Neural crest cell (in vitro differentiated cells): ENCODE measurements at regions not wholly inside any gene's neighbourhood (a gene's known extent, or its start where the extent isn't known, plus 50 kb on each side); places are given as distances from the start of the nearest gene placed in this dataset.

Source experiments
- DNase-seq: peaks from one replicate; pipeline ENCODE4 v3.0.0; 2021; ENCODE audit warnings: low read depth, mixed read lengths, low spot score
- H3K27ac Mint-ChIP-seq: one replicate; pipeline ENCODE4 v1.8.0; 2021; ENCODE audit warnings: mild to moderate bottlenecking, mixed read lengths; ENCODE audit not compliant: unreplicated experiment
- H3K27me3 Mint-ChIP-seq: 2 replicates; pipeline ENCODE4 v1.8.0; 2021; ENCODE audit warnings: low read depth, mild to moderate bottlenecking, mixed read lengths
- H3K36me3 Mint-ChIP-seq: 2 replicates; pipeline ENCODE4 v1.8.0; 2021; ENCODE audit warnings: low read depth, mild to moderate bottlenecking, mixed read lengths
- H3K4me1 Mint-ChIP-seq: 2 replicates; pipeline ENCODE4 v1.8.0; 2021; ENCODE audit warnings: mixed read lengths
- H3K4me3 Mint-ChIP-seq: one replicate; pipeline ENCODE4 v1.8.0; 2021; ENCODE audit warnings: mild to moderate bottlenecking, mixed read lengths
- H3K9me3 Mint-ChIP-seq: 2 replicates; pipeline ENCODE4 v1.8.0; 2021; ENCODE audit warnings: mixed read lengths
- CTCF ChIP-seq: fragments of 200-600 bp; sonication (generic); conservative IDR thresholded peaks from 2 replicates; pipeline ENCODE4 v1.5.0; 2021; ENCODE audit warnings: antibody characterized with exemption, mild to moderate bottlenecking

- no peak overlapping the region for H3K27ac Mint-ChIP-seq
- no peak for DNase-seq
- TF ChIP-seq CTCF: no peak
Observed at GRCh38 chr11:111104185-111104584, 141.3 kb upstream of the POU2AF2 start.

GRCh38 chr11:111101881-111102280, 143.6 kb upstream of the POU2AF2 start:
- Mint-ChIP-seq H3K36me3 (no peaks in the 10 kb centered on the region), H3K27me3 (peaks cover 16% of the 10 kb centered on the region), H3K9me3 (no peaks in the 10 kb centered on the region), H3K4me1 (no peaks in the 10 kb centered on the region), H3K4me3 (no peak overlapping the region), H3K27ac (no peak overlapping the region)
- no peak for TF ChIP-seq CTCF
- no peak for DNase-seq

More at GRCh38 chr11:111104185-111104584, 141.3 kb upstream of the POU2AF2 start:
- Mint-ChIP-seq H3K9me3 (no peaks in the 10 kb centered on the region), H3K4me3 (no peak overlapping the region), H3K4me1 (no peaks in the 10 kb centered on the region), H3K27me3 (peaks cover 16% of the 10 kb centered on the region), H3K36me3 (no peaks in the 10 kb centered on the region)

DNA sequence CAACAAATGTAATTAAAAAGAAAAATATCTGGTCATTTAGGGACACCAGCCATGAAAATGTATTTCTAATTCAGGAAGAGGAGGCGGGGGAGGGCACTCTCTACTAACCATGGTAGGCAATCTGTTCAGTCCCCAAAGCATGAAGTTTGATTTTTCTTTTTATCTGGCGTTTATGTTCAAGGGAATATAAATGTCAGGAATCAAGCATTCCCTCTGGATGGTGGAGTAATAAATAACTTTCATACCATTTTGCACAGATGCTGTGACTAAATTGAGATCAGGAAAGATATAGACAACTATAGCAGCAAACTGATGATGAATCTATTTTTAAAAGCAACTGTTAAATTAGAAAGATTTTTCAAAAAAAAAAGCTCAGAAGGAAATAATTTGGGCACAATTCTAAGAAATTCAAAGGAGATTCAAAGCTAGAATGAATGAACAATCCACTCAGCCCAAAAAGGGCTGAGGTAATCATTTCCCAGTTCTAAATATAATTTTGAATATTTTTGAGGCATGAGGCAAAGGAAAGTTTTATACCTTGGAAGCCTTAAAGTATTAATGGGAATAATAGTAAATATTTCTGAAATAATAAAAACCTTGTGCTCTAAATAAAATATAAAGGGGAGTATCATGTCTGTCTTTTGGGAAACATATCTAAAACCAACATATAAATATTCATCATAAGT, 146.4 kb upstream of the POU2AF2 start:
- H3K36me3 Mint-ChIP-seq: no peaks in the 10 kb centered on the region
- H3K27me3 Mint-ChIP-seq: peaks cover 12% of the 10 kb centered on the region
- H3K27ac Mint-ChIP-seq: no peak overlapping the region
- no peaks in the 10 kb centered on the region for H3K9me3 Mint-ChIP-seq
- H3K4me3 Mint-ChIP-seq: no peak overlapping the region
- no peak for TF ChIP-seq CTCF
- H3K4me1 Mint-ChIP-seq: no peaks in the 10 kb centered on the region
- no peak for DNase-seq

GRCh38 chr11:111098091-111098490, 147.4 kb upstream of the POU2AF2 start:
- H3K27me3 Mint-ChIP-seq: peaks cover 7% of the 10 kb centered on the region
- H3K36me3 Mint-ChIP-seq: no peaks in the 10 kb centered on the region
- no peak for TF ChIP-seq CTCF
- H3K4me1 Mint-ChIP-seq: no peaks in the 10 kb centered on the region
- no peak for DNase-seq
- no peaks in the 10 kb centered on the region for H3K9me3 Mint-ChIP-seq
- H3K27ac Mint-ChIP-seq: no peak overlapping the region
- H3K4me3 Mint-ChIP-seq: no peak overlapping the region

DNA sequence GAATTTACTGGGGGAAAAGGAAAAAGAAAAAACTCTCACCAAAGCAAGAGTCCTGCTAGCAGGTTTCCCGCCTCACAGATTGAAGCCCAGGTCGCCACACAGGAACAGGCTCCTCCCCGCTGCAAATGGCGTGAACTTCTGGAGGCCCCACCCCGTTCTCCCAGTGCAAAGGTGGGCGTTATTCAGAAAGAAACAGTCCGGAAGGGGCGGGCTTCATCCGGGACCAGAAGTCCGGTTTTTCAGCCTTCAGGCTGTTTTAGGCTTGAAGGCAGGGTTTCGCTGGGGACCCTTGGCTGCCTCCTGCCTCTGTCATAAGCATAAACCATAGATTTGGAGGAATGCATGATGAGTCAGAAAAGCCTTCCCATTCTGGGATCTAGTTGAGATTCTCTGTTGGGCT, 148.3 kb upstream of the POU2AF2 start:
- no peak overlapping the region for H3K27ac Mint-ChIP-seq
- TF ChIP-seq CTCF: no peak
- no peak overlapping the region for H3K4me3 Mint-ChIP-seq
- DNase-seq: no peak
- H3K4me1 Mint-ChIP-seq: no peaks in the 10 kb centered on the region
- no peaks in the 10 kb centered on the region for H3K36me3 Mint-ChIP-seq
- peaks cover 3% of the 10 kb centered on the region for H3K27me3 Mint-ChIP-seq
- H3K9me3 Mint-ChIP-seq: peaks cover 4% of the 10 kb centered on the region
